WERI-Rb-1 (cell line): ENCODE measurements at regions not wholly inside any gene's neighbourhood (a gene's known extent, or its start where the extent isn't known, plus 50 kb on each side); places are given as distances from the start of the nearest gene placed in this dataset.

Experiments used
- DNase-seq: peaks from one replicate; pipeline ENCODE4 v3.0.0-alpha.2; 2020
- H3K27ac ChIP-seq: fragments of 250-450 bp; sonication (Bioruptor Pico); 2 replicates; pipeline ENCODE4 v1.5.1; 2020; ENCODE audit warnings: mild to moderate bottlenecking, moderate library complexity
- H3K27me3 ChIP-seq: fragments of 250-450 bp; sonication (Bioruptor Pico); 2 replicates; pipeline ENCODE4 v1.5.1; 2021; ENCODE audit warnings: mild to moderate bottlenecking, low read depth, moderate library complexity; ENCODE audit not compliant: insufficient read depth, severe bottlenecking
- H3K36me3 ChIP-seq: fragments of 250-450 bp; sonication (Bioruptor Pico); 2 replicates; pipeline ENCODE4 v1.5.1; 2020; ENCODE audit warnings: mild to moderate bottlenecking, moderate library complexity
- H3K4me3 ChIP-seq: 2 replicates; pipeline ENCODE4 v1.5.1; 2011; ENCODE audit warnings: low read depth, mild to moderate bottlenecking, control low read depth, low read length
- H3K9me3 ChIP-seq: fragments of 250-450 bp; sonication (Bioruptor Pico); 2 replicates; pipeline ENCODE4 v1.5.1; 2021; ENCODE audit warnings: mild to moderate bottlenecking, moderate library complexity; ENCODE audit not compliant: severe bottlenecking
- TF ChIP-seq, protein P1 (sequence below): IDR thresholded peaks from 2 replicates; pipeline ENCODE4 v1.5.1; 2011; ENCODE audit warnings: low read depth, mild to moderate bottlenecking, control low read depth, inconsistent platforms, low read length

DNA sequence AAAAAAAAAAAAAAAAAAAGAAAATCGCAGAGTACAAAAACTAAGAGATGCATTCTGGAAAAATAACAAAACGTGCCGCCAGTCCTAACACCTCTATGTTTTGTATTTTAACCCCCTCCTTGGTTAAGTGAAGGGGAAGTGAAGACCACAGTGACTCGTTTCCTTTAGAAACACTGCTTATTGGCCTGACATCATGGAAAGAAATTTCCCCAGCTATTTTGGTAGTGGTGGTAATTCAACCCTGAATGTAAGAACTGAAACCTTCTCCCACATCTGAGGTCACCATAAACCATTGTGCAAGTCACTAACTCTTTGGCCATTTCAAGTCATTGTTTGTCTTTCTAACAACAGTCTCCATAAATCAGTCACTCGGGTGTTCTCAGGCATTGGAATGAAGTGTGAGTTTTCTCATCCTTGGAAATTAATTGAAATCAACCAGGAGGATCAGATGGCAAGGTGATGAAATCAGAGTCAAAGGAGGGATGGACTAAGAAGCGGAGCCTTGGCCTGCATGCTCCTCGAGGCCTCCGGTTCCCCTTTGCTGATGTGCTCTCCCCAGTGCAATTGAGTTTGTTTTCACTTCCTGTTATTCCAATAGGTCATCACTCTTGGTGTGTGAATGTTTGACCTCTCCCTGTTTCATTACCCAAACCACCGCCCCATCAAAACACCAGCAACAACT, 443.9 kb downstream of the FGF9 start:
- H3K4me3 ChIP-seq: no peak overlapping the region
- H3K27ac ChIP-seq: no peak overlapping the region
- no peaks in the 10 kb centered on the region for H3K36me3 ChIP-seq
- H3K9me3 ChIP-seq: no peaks in the 10 kb centered on the region
- DNase-seq: no peak
- TF ChIP-seq, protein P1, sequence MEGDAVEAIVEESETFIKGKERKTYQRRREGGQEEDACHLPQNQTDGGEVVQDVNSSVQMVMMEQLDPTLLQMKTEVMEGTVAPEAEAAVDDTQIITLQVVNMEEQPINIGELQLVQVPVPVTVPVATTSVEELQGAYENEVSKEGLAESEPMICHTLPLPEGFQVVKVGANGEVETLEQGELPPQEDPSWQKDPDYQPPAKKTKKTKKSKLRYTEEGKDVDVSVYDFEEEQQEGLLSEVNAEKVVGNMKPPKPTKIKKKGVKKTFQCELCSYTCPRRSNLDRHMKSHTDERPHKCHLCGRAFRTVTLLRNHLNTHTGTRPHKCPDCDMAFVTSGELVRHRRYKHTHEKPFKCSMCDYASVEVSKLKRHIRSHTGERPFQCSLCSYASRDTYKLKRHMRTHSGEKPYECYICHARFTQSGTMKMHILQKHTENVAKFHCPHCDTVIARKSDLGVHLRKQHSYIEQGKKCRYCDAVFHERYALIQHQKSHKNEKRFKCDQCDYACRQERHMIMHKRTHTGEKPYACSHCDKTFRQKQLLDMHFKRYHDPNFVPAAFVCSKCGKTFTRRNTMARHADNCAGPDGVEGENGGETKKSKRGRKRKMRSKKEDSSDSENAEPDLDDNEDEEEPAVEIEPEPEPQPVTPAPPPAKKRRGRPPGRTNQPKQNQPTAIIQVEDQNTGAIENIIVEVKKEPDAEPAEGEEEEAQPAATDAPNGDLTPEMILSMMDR: no peak
- peaks cover 99% of the 10 kb centered on the region for H3K27me3 ChIP-seq

DNA sequence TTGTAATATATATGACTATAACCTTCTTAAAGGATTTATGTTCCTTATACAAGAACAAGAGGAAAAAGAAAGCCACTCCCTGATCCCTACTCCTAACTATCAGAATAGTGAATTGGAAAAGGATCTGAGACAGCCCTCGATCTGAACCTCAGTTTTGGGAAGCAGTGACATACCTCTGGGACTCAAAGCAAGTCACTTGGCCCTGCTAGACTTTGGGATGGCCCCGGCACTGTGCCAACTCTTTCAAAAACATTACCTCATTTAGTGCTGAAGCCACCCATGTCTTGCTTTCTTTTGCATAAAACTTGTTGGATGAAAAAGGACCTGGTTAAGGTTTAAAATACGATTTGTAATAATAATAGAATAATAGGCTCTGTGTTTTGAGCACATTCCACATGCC, 447.3 kb downstream of the FGF9 start:
- no peak overlapping the region for H3K27ac ChIP-seq
- H3K36me3 ChIP-seq: no peaks in the 10 kb centered on the region
- H3K9me3 ChIP-seq: peaks cover 1% of the 10 kb centered on the region
- H3K27me3 ChIP-seq: peaks cover 99% of the 10 kb centered on the region
- TF ChIP-seq, protein P1: no peak
- DNase-seq: no peak
- H3K4me3 ChIP-seq: no peak overlapping the region

DNA sequence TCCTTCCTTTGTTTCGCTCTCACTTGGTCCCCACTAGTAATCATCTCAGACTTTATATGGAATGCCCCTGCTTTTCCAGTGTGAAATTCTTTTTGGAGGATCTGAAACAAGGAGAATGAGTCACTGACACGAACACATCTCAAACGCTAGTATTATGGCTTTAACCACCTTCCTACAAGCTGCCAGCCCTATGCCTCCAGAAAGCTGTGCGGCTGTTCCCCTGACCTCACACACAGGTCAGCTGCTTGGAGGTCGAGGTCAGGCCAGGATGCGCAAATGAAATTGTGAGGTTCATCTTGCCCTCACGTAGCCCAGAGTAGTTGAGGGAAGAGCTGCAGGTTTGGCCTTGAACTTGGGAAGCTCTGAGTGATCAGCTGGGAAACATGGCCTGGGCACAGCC, 449.8 kb downstream of the FGF9 start:
- Histone ChIP-seq H3K4me3 (no peak overlapping the region), H3K36me3 (no peaks in the 10 kb centered on the region), H3K27me3 (peaks cover 99% of the 10 kb centered on the region), H3K27ac (no peak overlapping the region), H3K9me3 (peaks cover 5% of the 10 kb centered on the region)
- TF ChIP-seq, protein P1: no peak
- no peak for DNase-seq

DNA sequence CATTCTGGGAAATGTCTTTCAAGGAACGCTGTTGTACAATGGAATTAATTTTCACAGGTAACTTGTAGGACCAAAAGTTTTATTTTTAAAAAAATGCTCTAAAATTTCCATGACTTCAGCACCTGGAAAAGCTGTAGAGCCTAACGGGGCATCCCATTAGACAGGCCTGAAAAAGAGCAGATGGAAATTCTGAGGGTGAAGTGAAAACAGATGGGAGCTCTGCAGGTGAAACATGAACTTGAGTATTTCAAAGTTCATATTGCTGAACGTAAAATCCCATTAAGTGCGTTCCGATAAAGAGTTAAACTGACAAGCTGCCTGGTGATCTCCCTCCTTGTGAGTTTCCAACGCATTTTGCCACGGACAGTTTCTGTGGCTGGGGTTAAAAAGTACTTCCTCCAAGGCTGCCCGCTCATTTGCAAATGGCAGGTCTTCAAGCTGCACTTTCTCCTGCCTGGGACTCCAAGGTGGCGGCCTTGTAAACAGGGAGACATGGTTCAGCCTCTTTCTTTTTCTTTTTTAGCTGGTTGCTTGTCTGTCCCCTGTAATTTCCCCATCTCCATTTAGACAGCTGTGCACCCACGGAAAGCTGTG, 450.4 kb downstream of the FGF9 start:
- no peak for DNase-seq
- no peaks in the 10 kb centered on the region for H3K36me3 ChIP-seq
- TF ChIP-seq, protein P1: no peak

DNA sequence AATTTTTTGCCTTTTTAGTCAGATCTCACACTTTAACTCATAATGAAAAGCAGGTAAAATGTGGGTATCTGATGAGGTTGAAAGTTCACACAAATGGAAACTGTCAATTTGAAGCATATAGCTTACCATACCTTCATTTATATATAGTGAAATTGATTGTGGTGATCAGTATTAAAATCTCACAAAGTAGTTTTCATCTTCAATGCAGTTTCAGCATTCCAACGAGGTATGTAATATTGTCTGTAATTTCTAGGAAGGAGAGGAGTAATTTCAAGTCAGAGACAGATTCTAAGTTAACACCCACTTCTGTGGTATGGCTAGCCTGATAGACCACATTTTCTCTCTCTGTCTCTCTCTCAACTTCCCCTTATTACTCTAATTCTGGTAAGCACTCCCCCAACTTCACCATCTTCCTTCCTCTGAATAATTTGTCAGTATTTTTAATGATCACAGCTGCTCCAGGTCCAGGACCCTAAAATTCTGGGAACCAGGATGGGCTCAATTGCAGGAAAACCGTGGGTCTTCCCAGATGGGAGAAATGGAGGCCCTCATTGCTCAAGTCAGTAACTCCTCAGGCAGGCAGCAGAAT, 455.7 kb downstream of the FGF9 start:
- no peak for DNase-seq
- Histone ChIP-seq H3K36me3 (no peaks in the 10 kb centered on the region), H3K27ac (no peak overlapping the region), H3K27me3 (peaks cover 97% of the 10 kb centered on the region), H3K4me3 (no peak overlapping the region), H3K9me3 (peaks cover 5% of the 10 kb centered on the region)
- TF ChIP-seq, protein P1: no peak

More for the DNA sequence above, 450.4 kb downstream of the FGF9 start:
- peaks cover 99% of the 10 kb centered on the region for H3K27me3 ChIP-seq
- H3K27ac ChIP-seq: no peak overlapping the region
- no peak overlapping the region for H3K4me3 ChIP-seq
- peaks cover 5% of the 10 kb centered on the region for H3K9me3 ChIP-seq
